DND-41 (cell line): ENCODE measurements at regions not wholly inside any gene's neighbourhood (a gene's known extent, or its start where the extent isn't known, plus 50 kb on each side); places are given as distances from the start of the nearest gene placed in this dataset.

Experiments used
- ATAC-seq: fragments of 200-7000 bp; cut with Tn5 transposase; 3 replicates; pipeline ENCODE4 v1.9.1; 2021; ENCODE audit warnings: low read depth; ENCODE audit not compliant: insufficient read depth
- DNase-seq: peaks from one replicate; pipeline ENCODE4 v3.0.0-alpha.2; 2020
- H2AFZ ChIP-seq: 2 replicates; pipeline ENCODE4 v1.6.0; 2012; ENCODE audit warnings: low read depth, low read length
- H3K27ac ChIP-seq: 2 replicates; pipeline ENCODE4 v1.5.1; 2012; ENCODE audit warnings: low read length, inconsistent platforms
- H3K27me3 ChIP-seq: fragments of 200-600 bp; sonication (generic); 2 replicates; pipeline ENCODE4 v1.6.0; 2012; ENCODE audit warnings: low read length, mild to moderate bottlenecking, inconsistent platforms; ENCODE audit not compliant: insufficient read depth, poor library complexity
- H3K36me3 ChIP-seq: 2 replicates; pipeline ENCODE4 v1.5.1; 2012; ENCODE audit warnings: low read length, inconsistent platforms; ENCODE audit not compliant: insufficient read depth
- H3K4me1 ChIP-seq: 2 replicates; pipeline ENCODE4 v1.5.1; 2012; ENCODE audit warnings: mild to moderate bottlenecking, low read length; ENCODE audit not compliant: insufficient read depth
- H3K4me2 ChIP-seq: 2 replicates; pipeline ENCODE4 v1.6.0; 2012; ENCODE audit warnings: mild to moderate bottlenecking, moderate library complexity, low read length, inconsistent platforms; ENCODE audit not compliant: insufficient read depth
- H3K4me3 ChIP-seq, 2 experiments: fragments of 200-600 bp in 1 of 2; shearing (Covaris generic) in 1 of 2; 2 replicates each; pipeline ENCODE4 v1.5.1; 2012 to 2016; ENCODE audit warnings: inconsistent platforms in 2 of 2, low read length in 2 of 2, mild to moderate bottlenecking in 2 of 2, low read depth in 1 of 2, moderate library complexity in 1 of 2
- H3K79me2 ChIP-seq: 2 replicates; pipeline ENCODE4 v1.6.0; 2012; ENCODE audit warnings: low read length, inconsistent platforms; ENCODE audit not compliant: insufficient read depth
- H3K9ac ChIP-seq: 2 replicates; pipeline ENCODE4 v1.6.0; 2012; ENCODE audit warnings: low read depth, mild to moderate bottlenecking, inconsistent platforms, low read length, moderate library complexity
- H3K9me3 ChIP-seq: 2 replicates; pipeline ENCODE4 v1.5.1; 2012; ENCODE audit warnings: low read length, moderate library complexity, mild to moderate bottlenecking, inconsistent platforms; ENCODE audit not compliant: insufficient read depth, severe bottlenecking
- H4K20me1 ChIP-seq: 2 replicates; pipeline ENCODE4 v1.6.0; 2012; ENCODE audit warnings: low read length; ENCODE audit not compliant: insufficient read depth
- EZH2 ChIP-seq: IDR thresholded peaks from 3 replicates; pipeline ENCODE4 v1.6.1; 2012; ENCODE audit warnings: borderline replicate concordance, low read depth, mild to moderate bottlenecking, moderate library complexity, low read length, inconsistent platforms; ENCODE audit not compliant: severe bottlenecking
- TF ChIP-seq, protein P1 (sequence below): IDR thresholded peaks from 2 replicates; pipeline ENCODE4 v1.5.1; 2012; ENCODE audit warnings: borderline replicate concordance, low read length, moderate library complexity, mild to moderate bottlenecking; ENCODE audit not compliant: poor library complexity, severe bottlenecking; ENCODE audit errors: extremely low read depth

DNA sequence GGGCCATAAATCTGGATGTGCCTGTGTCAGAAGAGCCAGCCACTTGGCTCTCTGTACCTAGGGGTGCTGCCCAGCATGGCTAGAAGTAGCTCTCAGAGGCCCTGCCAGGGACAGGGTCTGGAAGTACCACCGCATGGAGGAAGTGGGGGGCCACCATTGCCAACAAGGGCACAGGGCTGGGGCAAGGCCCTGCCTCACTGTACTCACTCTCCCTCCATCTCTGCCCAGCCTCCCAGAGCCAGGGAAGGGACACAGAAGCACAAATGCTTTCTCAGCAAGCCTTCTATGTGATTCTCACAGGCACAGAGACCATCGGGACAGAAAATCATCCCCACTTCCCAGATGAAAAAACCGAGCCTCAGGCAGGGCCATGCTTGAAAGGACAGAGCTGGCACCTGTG is 138.1 kb downstream of the C5orf15 start:
- TF ChIP-seq EZH2, result no peak
- TF ChIP-seq, protein P1, sequence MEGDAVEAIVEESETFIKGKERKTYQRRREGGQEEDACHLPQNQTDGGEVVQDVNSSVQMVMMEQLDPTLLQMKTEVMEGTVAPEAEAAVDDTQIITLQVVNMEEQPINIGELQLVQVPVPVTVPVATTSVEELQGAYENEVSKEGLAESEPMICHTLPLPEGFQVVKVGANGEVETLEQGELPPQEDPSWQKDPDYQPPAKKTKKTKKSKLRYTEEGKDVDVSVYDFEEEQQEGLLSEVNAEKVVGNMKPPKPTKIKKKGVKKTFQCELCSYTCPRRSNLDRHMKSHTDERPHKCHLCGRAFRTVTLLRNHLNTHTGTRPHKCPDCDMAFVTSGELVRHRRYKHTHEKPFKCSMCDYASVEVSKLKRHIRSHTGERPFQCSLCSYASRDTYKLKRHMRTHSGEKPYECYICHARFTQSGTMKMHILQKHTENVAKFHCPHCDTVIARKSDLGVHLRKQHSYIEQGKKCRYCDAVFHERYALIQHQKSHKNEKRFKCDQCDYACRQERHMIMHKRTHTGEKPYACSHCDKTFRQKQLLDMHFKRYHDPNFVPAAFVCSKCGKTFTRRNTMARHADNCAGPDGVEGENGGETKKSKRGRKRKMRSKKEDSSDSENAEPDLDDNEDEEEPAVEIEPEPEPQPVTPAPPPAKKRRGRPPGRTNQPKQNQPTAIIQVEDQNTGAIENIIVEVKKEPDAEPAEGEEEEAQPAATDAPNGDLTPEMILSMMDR, result no peak
- Histone ChIP-seq H3K4me1 (no peaks in the 10 kb centered on the region), H3K79me2 (no peaks in the 10 kb centered on the region), H3K9me3 (no peaks in the 10 kb centered on the region), H3K4me2 (no peak overlapping the region), H3K27ac (no peak overlapping the region), H4K20me1 (no peaks in the 10 kb centered on the region), H2AFZ (no peak overlapping the region), H3K36me3 (no peaks in the 10 kb centered on the region), H3K9ac (no peak overlapping the region), H3K4me3 (no peak overlapping the region), H3K27me3 (peaks cover 9% of the 10 kb centered on the region)
- DNase-seq (no peak), ATAC-seq (no peak)

DNA sequence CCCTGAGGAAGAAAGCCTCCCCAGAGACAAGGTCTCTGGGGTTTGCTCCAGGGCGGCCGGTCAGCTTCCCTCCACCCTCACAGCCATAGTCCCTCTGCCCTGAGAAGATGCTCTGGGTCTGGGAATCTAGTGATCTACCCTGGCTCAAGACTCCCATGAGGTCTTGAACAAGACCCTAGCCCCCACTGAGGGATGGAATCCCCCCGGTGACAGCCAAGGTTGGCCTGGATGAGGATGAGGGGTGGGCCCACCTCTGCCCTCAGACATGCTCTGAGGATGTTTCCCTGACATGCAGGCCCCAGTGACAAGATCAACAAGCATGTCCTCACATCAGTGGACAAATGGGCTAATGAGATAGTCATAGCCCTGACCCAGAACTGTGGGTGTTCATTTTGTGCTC is 138.6 kb downstream of the C5orf15 start:
- H3K79me2 ChIP-seq, result no peaks in the 10 kb centered on the region
- DNase-seq (no peak), ATAC-seq (no peak)
- no peak overlapping the region for H3K27ac ChIP-seq
- no peak overlapping the region for H3K4me3 ChIP-seq
- no peak overlapping the region for H3K9ac ChIP-seq
- no peaks in the 10 kb centered on the region for H3K4me1 ChIP-seq
- H4K20me1 ChIP-seq, result no peaks in the 10 kb centered on the region
- no peak for TF ChIP-seq EZH2
- TF ChIP-seq, protein P1, result no peak
- no peaks in the 10 kb centered on the region for H3K36me3 ChIP-seq
- H3K4me2 ChIP-seq, result no peak overlapping the region
- peaks cover 5% of the 10 kb centered on the region for H3K27me3 ChIP-seq
- no peaks in the 10 kb centered on the region for H3K9me3 ChIP-seq
- H2AFZ ChIP-seq, result no peak overlapping the region

DNA sequence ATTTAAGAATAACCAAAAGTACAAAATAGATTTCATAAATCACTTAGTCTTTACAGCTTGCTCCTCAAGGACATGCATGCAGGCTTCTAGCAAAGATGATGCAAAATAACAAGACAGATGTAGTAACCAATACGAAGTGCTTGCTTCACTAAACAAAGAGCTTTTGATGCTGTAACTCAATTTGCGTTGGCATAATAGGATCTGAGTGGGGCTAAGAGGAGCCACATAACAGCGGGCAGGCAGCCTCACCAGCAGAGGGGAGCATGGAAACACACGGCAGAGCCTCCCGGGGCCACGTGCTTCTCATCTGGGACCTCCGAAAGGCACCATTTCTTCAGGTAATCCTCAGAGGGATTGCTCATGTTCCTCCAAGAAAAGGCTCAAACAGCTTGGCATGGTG is 139.7 kb downstream of the C5orf15 start:
- H3K27me3 ChIP-seq, result no peaks in the 10 kb centered on the region
- H3K9me3 ChIP-seq, result no peaks in the 10 kb centered on the region
- no peak overlapping the region for H3K4me3 ChIP-seq
- H3K36me3 ChIP-seq, result no peaks in the 10 kb centered on the region
- no peaks in the 10 kb centered on the region for H3K4me1 ChIP-seq
- ATAC-seq (no peak), DNase-seq (no peak)
- no peaks in the 10 kb centered on the region for H4K20me1 ChIP-seq
- H3K79me2 ChIP-seq, result no peaks in the 10 kb centered on the region
- no peak overlapping the region for H2AFZ ChIP-seq
- no peak overlapping the region for H3K9ac ChIP-seq
- H3K4me2 ChIP-seq, result no peak overlapping the region
- H3K27ac ChIP-seq, result no peak overlapping the region
- TF ChIP-seq, protein P1, result no peak

DNA sequence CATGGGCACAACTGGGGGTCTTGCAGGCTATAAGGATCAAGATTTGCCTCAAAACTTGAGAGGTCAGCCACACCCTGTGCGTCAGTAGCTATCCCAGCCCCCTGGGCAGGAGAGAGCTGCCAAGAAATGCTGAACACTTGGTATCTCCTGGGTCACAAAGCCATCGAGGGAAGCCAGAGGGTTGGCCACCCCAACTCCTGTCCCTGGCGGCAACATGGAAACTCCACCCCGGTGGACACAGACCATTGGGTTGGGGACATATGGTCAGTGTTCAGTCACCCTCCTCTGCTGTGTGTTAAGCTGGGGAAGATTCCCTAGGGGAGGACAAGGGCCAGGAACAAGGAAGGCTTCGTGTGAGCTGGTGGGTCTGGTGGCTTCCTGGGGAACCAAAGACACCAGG is 140.6 kb downstream of the C5orf15 start:
- Histone ChIP-seq H3K4me2 (no peak overlapping the region), H3K79me2 (no peaks in the 10 kb centered on the region), H4K20me1 (no peaks in the 10 kb centered on the region), H3K27ac (no peak overlapping the region), H3K9ac (no peak overlapping the region), H3K9me3 (no peaks in the 10 kb centered on the region), H3K4me1 (no peaks in the 10 kb centered on the region), H3K36me3 (no peaks in the 10 kb centered on the region), H3K4me3 (no peak overlapping the region), H3K27me3 (peaks cover 3% of the 10 kb centered on the region), H2AFZ (no peak overlapping the region)
- ATAC-seq (no peak), DNase-seq (no peak)
- TF ChIP-seq, protein P1, result no peak
- no peak for TF ChIP-seq EZH2
